IMR-90 (cell line): ENCODE measurements at regions not wholly inside any gene's neighbourhood (a gene's known extent, or its start where the extent isn't known, plus 50 kb on each side); places are given as distances from the start of the nearest gene placed in this dataset.

Source experiments
- CEBPB ChIP-seq: IDR thresholded peaks from 2 replicates; pipeline ENCODE4 v1.6.1; 2012; ENCODE audit warnings: low read depth, low read length, improper control_type of control experiment
- CHD1 ChIP-seq: IDR thresholded peaks from 2 replicates; pipeline ENCODE4 v1.6.1; 2012; ENCODE audit warnings: low read depth, low read length, improper control_type of control experiment
- MXI1 ChIP-seq: IDR thresholded peaks from 2 replicates; pipeline ENCODE4 v1.6.1; 2012; ENCODE audit warnings: low read depth, mild to moderate bottlenecking, low read length, moderate library complexity, borderline replicate concordance
- POLR2A ChIP-seq: IDR thresholded peaks from 2 replicates; pipeline ENCODE4 v1.6.1; 2012; ENCODE audit warnings: mild to moderate bottlenecking, low read depth, low read length
- RAD21 ChIP-seq: IDR thresholded peaks from 2 replicates; pipeline ENCODE4 v1.6.1; 2012; ENCODE audit warnings: low read length, improper control_type of control experiment
- RCOR1 ChIP-seq: IDR thresholded peaks from 2 replicates; pipeline ENCODE4 v1.6.1; 2012; ENCODE audit warnings: mild to moderate bottlenecking, low read length, improper control_type of control experiment; ENCODE audit not compliant: insufficient replicate concordance
- RFX5 ChIP-seq: IDR thresholded peaks from 2 replicates; pipeline ENCODE4 v1.8.0; 2012; ENCODE audit warnings: low read depth, mild to moderate bottlenecking, low read length, moderate library complexity
- SMC3 ChIP-seq: fragments of 150-350 bp; IDR thresholded peaks from 2 replicates; pipeline ENCODE4 v1.6.1; 2016; ENCODE audit warnings: low read depth, mild to moderate bottlenecking, antibody characterized with exemption, low read length, moderate library complexity
- TF ChIP-seq, protein P1 (sequence below): fragments of 150-350 bp; IDR thresholded peaks from 2 replicates; pipeline ENCODE4 v1.6.1; 2017; ENCODE audit warnings: mild to moderate bottlenecking, antibody characterized with exemption, low read length, low read depth
- TF ChIP-seq, protein P2 (sequence below): conservative IDR thresholded peaks from 2 replicates; pipeline ENCODE4 v1.5.1; 2012; ENCODE audit warnings: mild to moderate bottlenecking, low read depth, low read length, improper control_type of control experiment
- TF ChIP-seq, protein P3 (sequence below): fragments of 150-350 bp; IDR thresholded peaks from 2 replicates; pipeline ENCODE4 v1.6.1; 2016; ENCODE audit warnings: low read depth, mild to moderate bottlenecking, low read length, moderate library complexity, borderline replicate concordance

DNA sequence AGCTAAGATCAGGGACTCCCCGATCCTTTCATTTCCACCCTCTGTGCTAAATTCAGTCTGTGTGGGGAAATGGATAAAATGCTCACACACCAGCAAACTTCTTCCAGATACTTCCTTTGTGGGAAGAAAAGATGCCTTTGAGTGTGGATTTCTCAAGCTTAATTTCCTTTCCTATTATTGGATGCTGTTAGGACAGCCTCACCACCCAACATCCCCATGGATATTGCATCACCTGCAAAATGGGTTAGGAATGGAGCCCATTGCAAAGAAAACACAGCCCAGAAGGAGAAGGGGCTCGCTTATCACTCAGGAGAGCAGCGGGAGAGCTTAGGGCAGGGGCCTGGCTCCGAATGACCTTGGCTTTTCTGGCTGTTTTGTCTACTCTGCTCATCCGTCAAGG, 272.2 kb downstream of the CDC5L start:
- TF ChIP-seq POLR2A (no peak), RFX5 (no peak), CHD1 (no peak), RAD21 (no peak), CEBPB (peak; percentile 11; the same call in 1 of the 2 replicates), SMC3 (no peak), MXI1 (no peak), RCOR1 (no peak)
- TF ChIP-seq, protein P1, sequence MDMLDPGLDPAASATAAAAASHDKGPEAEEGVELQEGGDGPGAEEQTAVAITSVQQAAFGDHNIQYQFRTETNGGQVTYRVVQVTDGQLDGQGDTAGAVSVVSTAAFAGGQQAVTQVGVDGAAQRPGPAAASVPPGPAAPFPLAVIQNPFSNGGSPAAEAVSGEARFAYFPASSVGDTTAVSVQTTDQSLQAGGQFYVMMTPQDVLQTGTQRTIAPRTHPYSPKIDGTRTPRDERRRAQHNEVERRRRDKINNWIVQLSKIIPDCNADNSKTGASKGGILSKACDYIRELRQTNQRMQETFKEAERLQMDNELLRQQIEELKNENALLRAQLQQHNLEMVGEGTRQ: no peak
- TF ChIP-seq, protein P2, sequence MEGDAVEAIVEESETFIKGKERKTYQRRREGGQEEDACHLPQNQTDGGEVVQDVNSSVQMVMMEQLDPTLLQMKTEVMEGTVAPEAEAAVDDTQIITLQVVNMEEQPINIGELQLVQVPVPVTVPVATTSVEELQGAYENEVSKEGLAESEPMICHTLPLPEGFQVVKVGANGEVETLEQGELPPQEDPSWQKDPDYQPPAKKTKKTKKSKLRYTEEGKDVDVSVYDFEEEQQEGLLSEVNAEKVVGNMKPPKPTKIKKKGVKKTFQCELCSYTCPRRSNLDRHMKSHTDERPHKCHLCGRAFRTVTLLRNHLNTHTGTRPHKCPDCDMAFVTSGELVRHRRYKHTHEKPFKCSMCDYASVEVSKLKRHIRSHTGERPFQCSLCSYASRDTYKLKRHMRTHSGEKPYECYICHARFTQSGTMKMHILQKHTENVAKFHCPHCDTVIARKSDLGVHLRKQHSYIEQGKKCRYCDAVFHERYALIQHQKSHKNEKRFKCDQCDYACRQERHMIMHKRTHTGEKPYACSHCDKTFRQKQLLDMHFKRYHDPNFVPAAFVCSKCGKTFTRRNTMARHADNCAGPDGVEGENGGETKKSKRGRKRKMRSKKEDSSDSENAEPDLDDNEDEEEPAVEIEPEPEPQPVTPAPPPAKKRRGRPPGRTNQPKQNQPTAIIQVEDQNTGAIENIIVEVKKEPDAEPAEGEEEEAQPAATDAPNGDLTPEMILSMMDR: no peak
- TF ChIP-seq, protein P3, sequence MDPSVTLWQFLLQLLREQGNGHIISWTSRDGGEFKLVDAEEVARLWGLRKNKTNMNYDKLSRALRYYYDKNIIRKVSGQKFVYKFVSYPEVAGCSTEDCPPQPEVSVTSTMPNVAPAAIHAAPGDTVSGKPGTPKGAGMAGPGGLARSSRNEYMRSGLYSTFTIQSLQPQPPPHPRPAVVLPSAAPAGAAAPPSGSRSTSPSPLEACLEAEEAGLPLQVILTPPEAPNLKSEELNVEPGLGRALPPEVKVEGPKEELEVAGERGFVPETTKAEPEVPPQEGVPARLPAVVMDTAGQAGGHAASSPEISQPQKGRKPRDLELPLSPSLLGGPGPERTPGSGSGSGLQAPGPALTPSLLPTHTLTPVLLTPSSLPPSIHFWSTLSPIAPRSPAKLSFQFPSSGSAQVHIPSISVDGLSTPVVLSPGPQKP: no peak
